Posterior vena cava (tissue), 2 donors: ENCODE measurements at regions not wholly inside any gene's neighbourhood (a gene's known extent, or its start where the extent isn't known, plus 50 kb on each side); places are given as distances from the start of the nearest gene placed in this dataset.
"Not testable (repeated sequence)": the region's sequence is repeated elsewhere in the genome, so short reads cannot be mapped to it uniquely, and the experiment has no call there.

ENCODE experiments used
- DNase-seq: peaks from one replicate; pipeline ENCODE4 v3.0.0-alpha.2; 2020; ENCODE audit warnings: low spot score
- intact Hi-C, 2 donors: fragments of 100-400 bp; cut with DNase I; formaldehyde crosslinking; loops; one replicate each; pipeline versions ENCODE4 v1.14.1 to v1.14.2; 2022 to 2023
- donor health status: DM: yes; HTN: yes; CAD: no.
- donor health status: DM: yes; HTN: yes; CAD: no.

DNA sequence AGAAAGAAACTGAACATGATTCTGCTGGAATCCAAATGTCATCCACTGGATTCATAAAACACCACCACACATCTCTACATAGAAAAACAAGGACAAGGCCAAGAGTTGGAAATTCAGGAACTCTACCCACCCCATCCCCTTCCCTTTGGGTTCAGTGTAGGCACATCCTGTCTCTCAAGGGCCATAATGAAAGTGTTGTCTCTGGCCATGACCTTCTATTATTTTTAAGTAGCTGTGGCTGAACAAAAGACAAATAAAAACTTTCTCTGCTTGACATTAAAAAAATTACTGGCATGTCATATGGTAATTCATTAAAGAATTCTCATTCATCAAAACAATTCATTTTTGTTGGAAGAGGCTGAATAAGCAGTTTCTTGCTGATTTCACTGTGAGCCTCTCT lies 54.9 kb upstream of the ZBTB18 start:
- intact Hi-C loops: no loop called here
- DNase-seq: no peak

DNA sequence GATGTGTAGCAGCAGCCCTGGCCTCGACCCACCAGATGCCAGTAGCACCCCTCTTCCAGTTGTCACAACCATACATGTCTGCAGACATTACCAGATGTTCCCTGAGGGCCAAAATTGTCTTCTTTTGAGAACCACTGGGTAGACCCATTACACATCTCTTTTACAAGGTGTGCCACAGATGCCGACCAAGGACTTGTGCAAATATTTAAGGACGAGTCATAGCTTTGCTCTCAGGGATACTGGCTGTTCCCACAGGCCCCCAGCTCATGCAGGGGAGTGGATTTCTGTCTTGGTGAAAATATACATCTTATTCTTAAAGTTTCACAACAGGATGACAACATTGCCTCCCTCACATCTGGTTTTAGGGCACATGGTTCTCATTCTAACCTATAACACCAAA lies 59.4 kb upstream of the ZBTB18 start:
- DNase-seq: no peak
- intact Hi-C loops: no loop called here

DNA sequence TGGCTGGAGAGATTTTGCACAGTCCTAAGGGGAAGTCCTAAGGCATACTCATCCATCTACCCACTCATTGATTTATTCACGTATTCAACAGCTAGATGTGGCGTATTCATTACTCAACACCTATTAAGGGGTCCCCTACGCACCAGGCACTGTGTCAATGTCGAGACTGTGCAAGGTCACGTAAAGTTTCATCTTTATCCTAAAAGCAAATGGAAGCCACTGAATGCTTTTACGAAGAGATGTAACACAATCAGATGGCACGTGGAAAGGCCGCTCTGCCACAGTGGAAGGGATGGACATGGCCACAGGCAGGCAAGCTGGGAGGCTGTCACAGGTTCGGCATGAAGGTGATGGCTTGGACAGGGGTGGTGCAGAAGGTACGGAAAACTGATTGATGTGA lies 66.3 kb upstream of the ZBTB18 start:
- intact Hi-C loops: no loop called here
- DNase-seq: no peak

DNA sequence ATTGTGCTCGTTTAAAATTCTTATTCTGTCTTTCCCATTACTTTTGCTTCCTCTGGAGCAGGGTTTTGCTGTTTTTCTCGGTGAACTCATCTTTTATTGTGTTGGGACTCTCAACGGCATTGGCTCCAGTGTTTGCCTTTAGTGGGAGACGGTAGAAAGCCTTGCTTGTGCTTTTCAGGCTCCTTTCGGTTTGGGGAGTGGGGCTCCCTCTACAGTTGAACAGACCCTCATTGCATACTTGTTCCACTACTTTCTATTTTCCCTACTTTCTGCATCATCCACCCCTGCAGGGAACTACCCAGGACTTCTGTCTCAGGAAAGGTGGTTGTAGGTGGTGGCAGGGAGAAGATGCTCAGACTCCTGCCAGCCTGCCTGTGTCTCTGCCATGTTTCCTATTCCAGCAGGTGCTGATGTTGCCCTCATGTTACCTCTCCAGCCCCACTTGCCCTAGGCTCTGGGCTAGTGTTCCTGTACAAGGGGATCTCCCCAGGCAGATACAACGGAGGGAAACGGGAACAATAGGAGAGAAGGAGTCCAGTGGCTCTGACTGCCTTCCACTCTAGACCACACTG lies 68.5 kb upstream of the ZBTB18 start:
- DNase-seq: no peak
- intact Hi-C loops: no loop called here

DNA sequence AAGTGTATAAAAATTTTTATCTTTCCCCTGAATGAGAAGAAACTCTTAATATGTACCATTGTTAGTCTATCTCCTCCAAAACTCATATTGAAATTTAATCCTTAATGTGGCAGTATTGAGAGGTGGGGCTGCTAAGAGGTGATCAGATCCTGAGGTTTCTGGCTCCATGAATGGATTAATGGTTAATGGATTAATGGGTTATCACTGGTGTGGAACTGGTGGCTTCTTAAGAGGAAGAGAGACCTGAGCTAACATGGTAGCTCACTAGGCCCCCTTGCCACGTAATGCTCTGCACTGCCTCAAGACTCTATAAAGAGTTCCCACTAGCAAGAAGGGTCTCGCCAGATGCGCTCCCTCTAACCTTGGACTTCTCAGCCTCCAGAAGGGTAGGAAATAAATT lies 70.6 kb upstream of the ZBTB18 start:
- DNase-seq: no peak
- intact Hi-C loops: no loop called here

DNA sequence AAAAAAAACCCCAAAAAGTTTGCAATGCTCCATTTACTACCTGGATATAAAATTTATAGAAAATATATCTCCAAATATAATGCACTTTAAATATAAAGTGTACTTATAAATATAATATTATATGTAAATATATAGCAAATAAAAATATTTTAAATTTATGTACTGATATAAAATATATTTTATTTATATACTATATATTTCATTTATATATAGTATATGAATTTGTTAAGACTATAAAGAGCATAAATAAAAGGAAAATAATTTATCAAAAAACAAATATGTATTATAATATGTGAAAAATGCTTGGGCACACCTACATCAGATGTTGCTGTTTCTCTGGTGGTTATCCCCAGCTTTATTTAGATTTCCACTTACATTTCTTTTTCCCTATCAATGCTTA lies 71.0 kb upstream of the ZBTB18 start:
- DNase-seq: no peak

DNA sequence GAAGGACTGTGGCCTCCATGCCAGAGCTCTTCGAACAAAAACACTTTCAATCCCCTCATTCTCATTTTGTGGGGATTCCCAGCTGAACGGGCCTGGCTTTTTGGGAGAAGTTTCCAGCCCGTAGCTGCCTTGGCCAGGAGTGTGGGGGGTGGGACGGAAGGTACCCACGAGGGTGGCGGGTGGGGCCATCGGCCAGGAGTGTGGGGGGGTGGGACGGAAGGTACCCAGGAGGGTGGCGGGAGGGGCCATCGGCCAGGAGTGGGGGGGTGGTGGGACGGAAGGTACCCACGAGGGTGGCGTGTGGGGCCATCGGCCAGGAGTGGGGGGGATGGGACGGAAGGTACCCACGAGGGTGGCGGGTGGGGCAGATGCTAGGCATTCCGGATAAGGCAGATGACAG lies 71.7 kb upstream of the ZBTB18 start:
- intact Hi-C loops: no loop called here

More for the DNA sequence above, 71.0 kb upstream of the ZBTB18 start:
- intact Hi-C loops: no loop called here

DNA sequence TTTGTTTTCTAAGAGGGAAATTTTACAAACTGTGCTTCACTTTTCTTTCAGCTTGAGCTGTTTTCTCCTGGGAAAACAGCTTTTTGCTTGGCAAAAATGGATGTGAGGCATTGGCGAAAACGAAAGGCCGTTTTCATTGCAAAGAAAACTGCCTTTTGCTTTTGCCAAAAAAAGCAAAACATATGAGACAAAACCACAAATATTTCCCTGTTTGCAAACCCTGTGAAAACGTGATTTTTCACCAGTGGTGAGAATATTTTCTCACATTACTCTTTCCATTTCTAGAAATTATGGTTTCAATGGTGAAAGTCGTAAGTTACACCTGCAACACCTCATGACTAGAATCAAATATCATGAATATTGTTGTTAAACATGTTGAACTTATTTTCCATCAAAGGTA lies 74.0 kb upstream of the ZBTB18 start:
- DNase-seq: no peak
- intact Hi-C loops: no loop called here

More for the DNA sequence above, 71.7 kb upstream of the ZBTB18 start:
- DNase-seq: peak; percentile 67

DNA sequence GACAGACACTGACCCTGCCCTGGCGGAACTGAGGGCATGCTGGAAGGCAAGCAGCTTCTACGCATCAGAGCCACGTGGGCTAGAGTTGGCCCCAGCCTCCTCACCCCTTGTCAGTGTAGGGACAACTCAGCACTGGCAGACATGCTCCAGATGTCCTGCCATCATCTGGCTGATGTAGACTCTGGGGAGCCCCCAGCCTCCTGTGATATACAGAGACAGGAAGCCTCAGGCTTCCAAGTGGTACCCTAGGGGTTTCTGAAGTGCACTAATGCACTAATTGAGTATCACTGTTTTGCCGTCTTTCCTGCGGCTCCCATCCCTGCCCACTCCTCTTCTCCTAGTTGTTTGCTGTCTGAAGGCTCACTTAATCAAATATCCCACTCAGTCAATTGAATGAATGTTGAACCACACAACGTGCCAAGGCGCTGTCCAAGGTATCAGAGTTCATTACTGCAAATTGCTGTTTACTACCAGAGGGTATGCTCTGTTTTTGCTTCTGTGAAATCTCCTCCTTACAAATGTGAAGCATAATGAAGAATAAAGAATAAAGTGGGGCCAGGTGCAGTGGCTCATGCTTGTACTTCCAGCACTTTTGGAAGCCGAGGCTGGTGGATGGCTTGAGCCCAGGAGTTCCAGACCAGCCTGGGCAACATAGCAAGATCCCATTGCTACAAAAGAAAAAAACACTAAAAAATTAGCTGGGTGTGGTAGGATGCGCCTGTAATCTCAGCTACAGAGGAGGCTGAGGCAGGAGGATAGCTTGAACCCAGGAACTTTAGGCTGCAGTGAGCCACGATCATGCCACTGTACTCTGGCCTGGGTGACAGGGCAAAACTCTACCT lies 76.4 kb upstream of the ZBTB18 start:
- DNase-seq: peak; percentile 77
- intact Hi-C loops: no loop called here

DNA sequence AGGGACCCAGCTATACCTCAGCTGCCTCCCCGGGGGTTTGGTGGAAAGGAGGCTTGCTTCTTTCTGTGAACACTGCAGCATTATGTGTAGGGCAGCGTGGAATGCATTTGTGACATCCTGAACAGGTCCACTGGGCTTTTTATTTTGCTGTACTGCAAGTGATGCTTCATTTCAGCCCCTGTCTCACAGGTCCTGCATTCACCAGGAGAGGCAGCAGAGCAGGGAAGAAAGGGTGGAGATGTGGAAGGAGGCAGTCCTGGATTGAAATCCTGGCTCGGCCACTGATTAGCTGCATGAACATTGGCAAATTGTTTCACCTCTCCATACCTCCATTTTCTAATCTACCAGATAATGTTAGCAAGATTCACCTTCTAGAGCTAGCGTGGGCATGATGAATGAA lies 77.9 kb upstream of the ZBTB18 start:
- intact Hi-C loops: no loop called here
- no peak for DNase-seq

DNA sequence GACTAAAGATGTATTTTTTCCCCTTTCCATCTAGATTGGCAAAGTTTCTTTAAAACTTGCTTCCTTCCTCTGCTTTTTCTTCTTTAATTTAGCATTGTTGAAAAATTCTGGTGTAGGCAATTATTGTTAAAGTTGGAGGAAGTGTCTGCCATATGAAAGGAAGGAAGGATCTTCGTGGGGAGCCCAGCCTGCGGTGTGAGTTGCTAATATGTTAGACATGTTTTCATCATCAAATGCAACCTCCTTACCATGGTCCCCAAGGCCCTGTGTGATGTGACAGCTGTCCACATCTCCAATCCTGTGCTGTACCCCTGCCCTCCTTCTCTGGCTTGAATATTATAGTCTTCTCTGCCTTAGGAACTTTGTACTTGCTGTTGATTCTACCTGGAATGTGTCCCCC lies 81.0 kb upstream of the ZBTB18 start:
- intact Hi-C loops: no loop called here
- DNase-seq: no peak

DNA sequence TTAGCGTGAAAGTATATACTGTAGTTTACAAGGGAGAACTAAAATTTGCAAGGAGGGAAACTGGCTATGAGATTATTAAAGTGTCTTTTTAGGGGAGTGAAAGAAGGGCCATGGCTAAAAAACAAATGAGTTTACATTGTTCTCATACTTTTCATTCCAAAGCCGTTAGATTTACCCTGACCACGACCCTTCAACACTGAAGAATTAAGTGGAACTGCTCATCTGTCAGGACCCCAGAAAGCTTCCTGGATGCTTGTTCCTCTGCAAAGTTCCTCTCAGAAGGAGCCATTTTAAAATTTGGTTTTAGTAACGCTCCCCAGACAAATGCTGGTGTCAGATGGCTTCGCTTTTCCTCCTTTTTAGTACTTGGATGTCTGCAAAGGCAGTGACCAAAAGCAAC lies 82.7 kb upstream of the ZBTB18 start:
- DNase-seq: no peak
- intact Hi-C loops: no loop called here

DNA sequence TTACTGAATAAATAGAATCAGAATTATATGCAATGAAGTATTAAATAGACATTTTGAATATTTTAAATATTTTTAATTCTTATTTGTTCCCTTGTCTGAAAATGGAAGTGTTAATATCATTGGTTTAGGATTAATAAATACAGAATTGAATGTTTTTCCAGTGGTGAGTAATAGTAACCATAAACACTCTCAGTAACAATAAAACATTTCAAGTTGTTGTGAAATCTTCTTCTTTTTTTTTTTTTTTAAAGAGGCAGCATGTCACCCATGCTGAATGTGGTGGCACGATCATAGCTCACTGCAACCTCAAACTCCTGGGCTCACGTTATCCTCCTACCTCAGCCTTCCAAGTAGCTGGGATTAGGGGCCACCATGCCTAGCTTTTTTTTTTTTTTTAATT lies 86.2 kb upstream of the ZBTB18 start:
- DNase-seq: no peak
- intact Hi-C loops: no loop called here

DNA sequence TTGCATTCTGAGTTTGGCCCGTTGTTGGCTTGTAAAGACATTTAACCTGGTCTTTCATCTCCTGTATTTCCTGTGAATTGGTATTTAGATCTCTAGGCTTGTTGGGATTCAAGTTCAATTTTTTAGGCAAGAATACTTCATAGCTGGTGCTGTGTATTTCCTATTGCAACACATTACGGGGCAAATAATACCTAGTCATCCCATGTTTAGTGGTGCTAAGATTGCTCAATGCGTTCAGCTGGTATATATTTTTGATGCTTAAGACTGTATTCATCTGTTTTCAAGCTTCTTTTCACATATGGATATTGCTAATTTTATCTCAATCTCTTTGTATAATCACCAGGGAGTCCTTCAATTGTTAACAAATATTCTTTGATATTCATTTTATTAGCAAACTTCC lies 87.5 kb upstream of the ZBTB18 start:
- DNase-seq: no peak
- intact Hi-C loops: no loop called here

DNA sequence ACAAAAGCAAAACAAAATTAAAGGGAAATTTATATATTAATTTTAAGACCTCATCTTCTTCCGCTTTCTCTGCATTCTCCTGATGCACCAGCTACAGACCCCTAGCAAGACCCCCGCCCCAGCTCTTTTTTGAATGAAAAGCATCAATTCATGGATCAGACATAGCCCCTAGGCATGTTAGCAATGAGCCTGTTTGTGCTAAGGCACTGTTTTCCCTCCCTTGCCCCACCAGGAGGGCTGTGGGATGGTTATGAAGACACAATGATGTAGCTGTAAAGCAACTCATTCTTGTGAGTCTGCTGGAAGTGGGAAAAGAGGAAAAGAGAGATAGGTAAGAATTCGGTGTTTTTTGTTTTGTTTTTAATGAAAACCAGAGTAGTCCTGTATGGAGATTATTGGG lies 88.5 kb upstream of the ZBTB18 start:
- no peak for DNase-seq
- intact Hi-C loops: no loop called here

DNA sequence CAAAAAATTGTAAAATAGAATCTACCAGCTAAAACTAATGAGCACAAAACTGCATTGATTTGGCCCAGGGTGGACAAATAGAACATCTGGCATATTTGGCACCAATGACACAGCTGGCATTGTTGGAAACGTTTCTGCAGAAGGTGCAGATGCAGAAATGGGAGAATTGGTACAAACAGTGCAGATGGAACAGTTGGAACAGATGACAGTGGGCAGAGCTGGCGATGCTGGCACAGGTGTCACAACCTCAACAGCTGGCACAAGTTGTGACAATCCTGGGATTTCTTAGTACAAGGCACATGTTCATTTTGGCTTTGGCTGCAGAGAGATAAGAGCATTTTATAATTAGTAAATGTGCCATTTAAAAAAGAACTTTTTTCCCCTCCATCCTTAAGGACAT lies 91.1 kb upstream of the ZBTB18 start:
- intact Hi-C loops: no loop called here
- DNase-seq: no peak

DNA sequence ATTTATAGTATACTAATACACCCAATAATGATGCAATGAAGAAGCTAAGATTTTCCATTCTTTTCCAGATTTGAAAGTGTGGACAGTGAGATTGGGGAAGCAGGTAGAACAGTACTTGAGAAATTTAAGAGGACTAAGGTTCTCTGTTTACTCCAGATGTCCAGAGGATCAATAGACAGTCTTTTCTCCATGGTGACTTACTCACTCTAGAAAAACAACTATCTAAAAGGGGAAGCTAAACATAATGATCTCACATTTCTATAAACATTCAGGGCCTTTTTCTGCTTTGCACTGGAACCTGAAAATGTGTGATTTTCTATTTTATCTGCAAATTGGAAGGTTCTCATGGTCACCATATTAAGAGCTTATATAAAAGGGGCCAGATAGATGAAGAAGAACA lies 93.9 kb upstream of the ZBTB18 start:
- intact Hi-C loops: no loop called here
- DNase-seq: no peak

DNA sequence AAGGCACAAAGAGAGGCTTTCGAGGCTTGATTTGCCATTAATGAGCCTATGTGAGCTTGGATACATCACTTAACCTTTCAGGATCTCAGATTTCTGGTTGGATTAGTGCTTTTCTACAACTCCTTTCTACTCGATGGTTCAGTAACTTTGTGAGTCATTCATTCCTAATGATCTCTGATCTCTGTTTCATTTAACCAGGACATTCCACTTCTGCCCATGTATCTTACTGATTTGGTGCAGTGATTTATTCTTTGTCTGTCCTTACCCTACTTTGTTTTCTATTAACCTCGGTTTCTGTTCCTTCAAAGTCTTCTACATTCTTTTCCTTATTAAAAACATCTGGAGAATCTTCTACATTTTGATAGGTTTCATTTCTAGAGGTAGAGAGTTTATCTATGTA lies 94.6 kb upstream of the ZBTB18 start:
- intact Hi-C loops: no loop called here

DNA sequence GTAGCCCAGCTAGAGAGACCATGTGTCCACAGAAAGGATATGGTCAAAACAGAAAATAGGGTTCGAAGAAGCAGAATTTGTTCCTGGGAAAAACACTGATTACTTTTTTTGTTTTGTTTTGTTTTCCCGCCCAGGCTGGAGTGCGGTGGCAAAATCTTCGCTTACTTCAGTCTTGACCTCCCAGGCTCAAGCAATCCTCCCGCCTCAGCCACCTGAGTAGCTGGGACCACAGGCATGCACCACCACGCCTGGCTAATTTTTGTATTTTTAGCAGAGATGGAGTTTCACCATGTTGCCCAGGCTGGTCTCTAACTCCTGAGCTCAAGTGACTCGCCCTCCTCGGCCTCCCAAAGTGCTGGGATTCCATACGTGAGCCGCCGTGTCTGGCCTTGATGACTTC lies 99.9 kb upstream of the ZBTB18 start:
- intact Hi-C loops, DNase-seq: not testable (repeated sequence)

More for the DNA sequence above, 94.6 kb upstream of the ZBTB18 start:
- no peak for DNase-seq

DNA sequence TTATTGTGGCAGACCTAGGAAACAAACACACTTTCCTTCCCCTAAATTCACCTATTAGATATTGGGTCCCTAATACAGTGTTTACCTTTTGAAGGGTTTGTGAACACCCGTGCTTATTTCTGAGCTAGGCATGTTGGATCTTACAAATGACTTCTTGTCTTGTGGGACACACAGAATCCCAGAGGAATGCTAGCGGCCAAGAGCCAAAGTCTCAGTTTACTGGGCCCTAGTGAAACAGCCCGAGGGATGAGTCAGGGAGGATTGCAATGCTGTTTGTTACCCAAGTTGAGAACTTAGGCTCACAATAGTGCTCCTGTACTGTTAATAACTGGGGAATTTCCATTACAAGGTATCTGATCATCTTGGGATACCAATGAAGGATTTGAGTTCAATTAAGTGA lies 100.1 kb upstream of the AKT3 start:
- intact Hi-C loops: no loop called here
- no peak for DNase-seq

DNA sequence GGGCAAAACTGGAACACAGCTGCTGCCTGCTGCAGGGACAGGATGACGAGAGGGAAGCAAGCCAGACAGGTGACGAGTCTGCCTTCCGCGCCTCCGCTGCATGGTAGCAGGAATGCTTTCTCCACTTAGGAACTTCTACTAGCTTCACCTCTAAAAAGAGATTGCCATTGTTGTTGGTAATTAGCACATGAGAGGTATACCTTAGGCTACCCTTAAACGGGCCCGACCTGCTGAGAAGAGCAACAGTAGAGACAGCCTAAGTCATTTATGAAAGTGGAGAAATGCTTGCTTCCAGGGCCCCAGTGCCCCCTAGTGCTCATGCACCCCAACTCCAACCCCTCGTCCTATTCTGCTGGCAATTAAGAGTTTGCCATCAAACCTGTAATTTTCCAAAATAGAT lies 96.9 kb upstream of the AKT3 start:
- DNase-seq: no peak
- intact Hi-C loops: no loop called here
